ENCODE measurements at regions not wholly inside any gene's neighbourhood (a gene's known extent, or its start where the extent isn't known, plus 50 kb on each side); places are given as distances from the start of the nearest gene placed in this dataset.

- no peak for TF ChIP-seq CTCF (IDR thresholded peaks at IDR 0.05; ENCODE audit: insufficient read depth, low read length)
- TF ChIP-seq REST (IDR thresholded peaks at IDR 0.05; ENCODE audit: insufficient replicate concordance, low read depth) = no peak
- no peak for TF ChIP-seq POLR2AphosphoS5 (IDR thresholded peaks at IDR 0.05; ENCODE audit: low read depth)
- no peak for TF ChIP-seq SPI1 (IDR thresholded peaks at IDR 0.05; ENCODE audit: borderline replicate concordance, low read depth)
- no peak for TF ChIP-seq GABPA (IDR thresholded peaks at IDR 0.05; ENCODE audit: low read depth)
Measured at GRCh38 chr11:29578806-29579205, 438.0 kb downstream of the KCNA4 start.

Measured in HL-60 (cell line).